D721Med (cell line): ENCODE measurements at regions not wholly inside any gene's neighbourhood (a gene's known extent, or its start where the extent isn't known, plus 50 kb on each side); places are given as distances from the start of the nearest gene placed in this dataset.

ENCODE experiments used
- DNase-seq: peaks from one replicate; pipeline ENCODE4 v3.0.0; 2011; ENCODE audit warnings: low spot score; ENCODE audit not compliant: insufficient read length
- FAIRE-seq: peaks from 2 replicates; lab custom pipeline; 2011; peaks lifted over from hg19 to GRCh38; lab: Jason Lieb, UNC
- TF ChIP-seq, protein P1 (sequence below): IDR thresholded peaks from 2 replicates; pipeline ENCODE4 v1.5.1; 2012; ENCODE audit warnings: mild to moderate bottlenecking, control low read depth; ENCODE audit not compliant: insufficient read depth; ENCODE audit errors: missing control alignments

DNA sequence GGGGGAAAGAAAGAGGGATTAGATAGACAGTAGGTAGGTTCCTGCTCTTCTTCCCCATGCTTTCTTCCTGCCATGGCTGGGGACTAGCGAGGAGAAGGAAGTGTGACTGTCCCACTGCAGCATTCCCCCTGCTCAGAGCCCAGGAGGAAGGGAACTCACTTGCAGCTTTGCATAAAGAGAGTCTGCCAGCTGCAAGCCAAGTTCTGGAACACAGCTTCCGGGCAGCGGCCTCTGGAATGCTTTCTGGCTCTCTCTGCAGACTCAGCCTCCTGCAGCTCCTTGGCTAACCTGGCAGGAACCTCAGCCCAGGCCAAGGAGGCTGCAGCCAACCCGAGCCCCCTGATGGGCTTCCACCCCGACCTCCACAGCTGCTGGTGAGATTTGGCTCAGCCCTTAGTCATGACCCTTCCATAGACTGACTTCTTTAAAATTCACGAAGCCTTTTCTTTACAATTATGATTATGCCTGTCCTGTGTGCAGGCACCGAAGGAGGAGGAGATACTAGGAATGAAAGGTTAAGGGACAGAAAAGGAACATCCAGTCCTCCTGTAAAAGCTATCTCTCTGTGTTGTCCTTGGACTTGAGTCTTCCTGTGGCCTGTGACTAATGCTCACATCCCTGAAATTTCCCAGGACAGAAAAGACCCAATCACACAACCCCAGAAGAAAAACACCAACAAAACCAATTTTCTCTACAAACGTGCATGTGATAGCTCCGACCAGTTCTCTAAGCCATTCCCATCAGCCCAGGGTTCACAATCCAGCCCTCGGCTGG, 108.2 kb upstream of the OLIG2 start:
- TF ChIP-seq, protein P1, sequence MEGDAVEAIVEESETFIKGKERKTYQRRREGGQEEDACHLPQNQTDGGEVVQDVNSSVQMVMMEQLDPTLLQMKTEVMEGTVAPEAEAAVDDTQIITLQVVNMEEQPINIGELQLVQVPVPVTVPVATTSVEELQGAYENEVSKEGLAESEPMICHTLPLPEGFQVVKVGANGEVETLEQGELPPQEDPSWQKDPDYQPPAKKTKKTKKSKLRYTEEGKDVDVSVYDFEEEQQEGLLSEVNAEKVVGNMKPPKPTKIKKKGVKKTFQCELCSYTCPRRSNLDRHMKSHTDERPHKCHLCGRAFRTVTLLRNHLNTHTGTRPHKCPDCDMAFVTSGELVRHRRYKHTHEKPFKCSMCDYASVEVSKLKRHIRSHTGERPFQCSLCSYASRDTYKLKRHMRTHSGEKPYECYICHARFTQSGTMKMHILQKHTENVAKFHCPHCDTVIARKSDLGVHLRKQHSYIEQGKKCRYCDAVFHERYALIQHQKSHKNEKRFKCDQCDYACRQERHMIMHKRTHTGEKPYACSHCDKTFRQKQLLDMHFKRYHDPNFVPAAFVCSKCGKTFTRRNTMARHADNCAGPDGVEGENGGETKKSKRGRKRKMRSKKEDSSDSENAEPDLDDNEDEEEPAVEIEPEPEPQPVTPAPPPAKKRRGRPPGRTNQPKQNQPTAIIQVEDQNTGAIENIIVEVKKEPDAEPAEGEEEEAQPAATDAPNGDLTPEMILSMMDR, result no peak
- FAIRE-seq (no peak), DNase-seq (no peak)

- FAIRE-seq (peak; percentile 70), DNase-seq (peak; percentile 26)
- TF ChIP-seq, protein P1, result no peak
These were observed 107.1 kb upstream of the OLIG2 start for GRCh38 chr21:32918478-32919120.

GRCh38 chr21:32920474-32920873, 105.3 kb upstream of the OLIG2 start:
- TF ChIP-seq, protein P1, result no peak
- FAIRE-seq (no peak), DNase-seq (no peak)

DNA sequence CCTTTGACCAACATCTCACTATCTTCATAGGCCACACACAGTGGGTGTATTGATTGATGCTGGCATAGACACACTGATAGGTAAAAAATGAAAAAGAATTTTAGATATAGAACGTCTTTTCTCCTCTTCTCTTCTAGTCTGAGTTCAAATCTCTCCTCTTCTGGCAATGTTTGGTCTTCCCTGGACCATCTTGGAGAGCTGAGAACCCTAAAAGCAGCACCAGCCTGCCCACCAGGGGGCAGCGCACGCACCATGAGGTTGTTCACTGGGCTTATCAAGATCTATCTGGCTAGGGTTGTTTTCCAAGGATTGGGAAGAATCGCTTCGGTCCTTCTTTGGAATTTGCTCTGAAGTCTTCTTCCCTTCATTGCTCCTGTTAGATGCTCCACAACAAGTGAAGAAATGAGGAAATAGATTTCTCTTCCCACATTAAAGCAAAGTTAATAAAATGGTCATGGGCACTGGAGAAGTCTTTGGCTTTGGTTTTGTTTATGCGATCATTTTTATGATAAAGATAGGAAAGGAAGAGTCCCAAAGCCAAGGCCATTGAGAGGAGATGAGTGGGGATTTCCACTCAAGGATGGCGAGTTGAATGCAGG, 104.0 kb upstream of the OLIG2 start:
- FAIRE-seq (no peak), DNase-seq (no peak)

DNA sequence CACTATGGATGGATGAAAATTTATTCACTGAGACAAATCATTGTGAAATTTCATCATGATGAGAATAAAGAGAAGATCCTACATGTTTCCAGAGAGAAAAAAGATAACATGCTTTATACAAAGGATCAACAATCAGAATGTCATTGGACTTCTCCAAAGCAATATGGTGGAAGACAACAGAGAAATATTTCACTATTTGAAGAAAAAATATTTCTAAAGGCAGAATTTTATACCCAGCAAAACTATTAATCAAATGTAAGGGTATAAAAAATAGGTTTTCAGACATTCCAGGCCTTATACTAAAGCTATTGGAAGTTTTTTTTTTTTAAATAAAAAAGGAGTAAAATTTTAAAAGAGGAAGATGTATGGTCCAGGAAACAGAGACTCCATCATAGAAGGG, 100.6 kb upstream of the OLIG2 start:
- TF ChIP-seq, protein P1, result no peak
- no peak for FAIRE-seq
- no peak for DNase-seq

More for the DNA sequence above, 104.0 kb upstream of the OLIG2 start:
- TF ChIP-seq, protein P1, result peak; percentile 24

- no peak for DNase-seq
- FAIRE-seq, result no peak
- TF ChIP-seq, protein P1, result no peak
These were observed 96.1 kb upstream of the OLIG2 start for GRCh38 chr21:32929633-32930038.
